ENCODE measurements at regions not wholly inside any gene's neighbourhood (a gene's known extent, or its start where the extent isn't known, plus 50 kb on each side); places are given as distances from the start of the nearest gene placed in this dataset.

GRCh38 chr4:180054291-180054690 lies 2188.9 kb upstream of the TENM3 start:
- H3K36me3 ChIP-seq: no peaks in the 10 kb centered on the region
- ATAC-seq: no peak
- H3K27me3 ChIP-seq: peaks cover 7 to 21% (median 10%) of the 10 kb centered on the region in 3 donors
- peaks cover 1 to 4% of the 10 kb centered on the region in 2 donors for H3K4me1 ChIP-seq
- H3K27ac ChIP-seq: no peak overlapping the region
- in situ Hi-C loops (cut with MboI; ENCODE audit: low sequenced_read_pairs in 4 of 4) (no loop called here), intact Hi-C loops (cut with DNase I; ENCODE audit: low total_unique reads) (no loop called here)
- H3K4me3 ChIP-seq: no peak overlapping the region
- no peak for DNase-seq
- TF ChIP-seq POLR2A (IDR thresholded peaks at IDR 0.05): no peak
- no peak for TF ChIP-seq CTCF (IDR thresholded peaks at IDR 0.05 in 4 of 5, conservative IDR thresholded peaks at IDR 0.05 in 1 of 5)
- no peaks in the 10 kb centered on the region for H3K9me3 ChIP-seq

- in situ Hi-C loops (cut with MboI; ENCODE audit: low sequenced_read_pairs in 4 of 4) (no loop called here), intact Hi-C loops (cut with DNase I; ENCODE audit: low total_unique reads) (no loop called here)
- Histone ChIP-seq H3K27ac (no peak overlapping the region), H3K27me3 (peaks cover 31 to 44% (median 38%) of the 10 kb centered on the region in 3 donors), H3K36me3 (no peaks in the 10 kb centered on the region), H3K9me3 (no peaks in the 10 kb centered on the region), H3K4me1 (peaks cover 4 to 12% of the 10 kb centered on the region in 2 donors), H3K4me3 (peak overlapping the region in 1 of 4 donors; percentile 48)
- DNase-seq: no peak
- TF ChIP-seq POLR2A (IDR thresholded peaks at IDR 0.05): no peak
- TF ChIP-seq CTCF (IDR thresholded peaks at IDR 0.05 in 4 of 5, conservative IDR thresholded peaks at IDR 0.05 in 1 of 5): no peak
- ATAC-seq: no peak
These were observed 2185.9 kb upstream of the TENM3 start for GRCh38 chr4:180057299-180057721.

- ATAC-seq (no peak), DNase-seq (no peak)
- H3K36me3 ChIP-seq: no peaks in the 10 kb centered on the region
- in situ Hi-C loops (cut with MboI; ENCODE audit: low sequenced_read_pairs in 4 of 4) (no loop called here), intact Hi-C loops (cut with DNase I; ENCODE audit: low total_unique reads) (no loop called here)
- H3K27me3 ChIP-seq: peaks cover 36 to 44% (median 40%) of the 10 kb centered on the region in 3 donors
- H3K4me1 ChIP-seq: peaks cover 4 to 12% of the 10 kb centered on the region in 2 donors
- no peak overlapping the region for H3K27ac ChIP-seq
- H3K9me3 ChIP-seq: no peaks in the 10 kb centered on the region
- TF ChIP-seq POLR2A (IDR thresholded peaks at IDR 0.05): no peak
- TF ChIP-seq CTCF (IDR thresholded peaks at IDR 0.05 in 4 of 5, conservative IDR thresholded peaks at IDR 0.05 in 1 of 5): no peak
- H3K4me3 ChIP-seq: peak overlapping the region; percentile 42 to 48 (median 46)
These were observed 2185.1 kb upstream of the TENM3 start for GRCh38 chr4:180057891-180058671.

GRCh38 chr4:180058691-180059215 lies 2184.4 kb upstream of the TENM3 start:
- Histone ChIP-seq H3K27me3 (peaks cover 38 to 40% (median 40%) of the 10 kb centered on the region in 3 donors), H3K36me3 (no peaks in the 10 kb centered on the region), H3K9me3 (no peaks in the 10 kb centered on the region), H3K4me1 (peaks cover 4 to 12% of the 10 kb centered on the region in 2 donors), H3K4me3 (peak overlapping the region; percentile 42 to 49 (median 46)), H3K27ac (no peak overlapping the region)
- TF ChIP-seq POLR2A (IDR thresholded peaks at IDR 0.05) (no peak), CTCF (IDR thresholded peaks at IDR 0.05 in 4 of 5, conservative IDR thresholded peaks at IDR 0.05 in 1 of 5) (no peak)
- in situ Hi-C loops (cut with MboI; ENCODE audit: low sequenced_read_pairs in 4 of 4): no loop called here
- ATAC-seq: peak in 1 of 2 donors; percentile 39
- intact Hi-C loops (cut with DNase I; ENCODE audit: low total_unique reads): no loop called here
- DNase-seq: no peak

Measured in gastrocnemius medialis (tissue), 4 donors.